G401 (cell line): ENCODE measurements at regions not wholly inside any gene's neighbourhood (a gene's known extent, or its start where the extent isn't known, plus 50 kb on each side); places are given as distances from the start of the nearest gene placed in this dataset.
"Not testable (repeated sequence)": the region's sequence is repeated elsewhere in the genome, so short reads cannot be mapped to it uniquely, and the experiment has no call there.

Experiments
- DNase-seq: peaks from one replicate; pipeline ENCODE4 v3.0.0-alpha.2; 2015; ENCODE audit warnings: low spot score
- in situ Hi-C: cut with HindIII; loops from 2 replicates; pipeline ENCODE4 v1.10.0; 2016; ENCODE audit warnings: low sequenced_read_pairs, mixed read lengths

- in situ Hi-C loops = no loop called here
- no peak for DNase-seq
Measured at GRCh38 chr2:209097168-209097567, 326.7 kb upstream of the MAP2 start.

GRCh38 chr2:209102319-209102718 is 321.5 kb upstream of the MAP2 start:
- no peak for DNase-seq
- in situ Hi-C loops = no loop called here

GRCh38 chr2:209113026-209113425 is 310.8 kb upstream of the MAP2 start:
- no peak for DNase-seq
- in situ Hi-C loops = no loop called here

- no peak for DNase-seq
- in situ Hi-C loops = no loop called here
Measured at GRCh38 chr2:209114588-209115240, 309.1 kb upstream of the MAP2 start.

- DNase-seq = no peak
- in situ Hi-C loops = no loop called here
Measured at GRCh38 chr2:209121691-209122090, 302.2 kb upstream of the MAP2 start.

GRCh38 chr2:209125291-209125690 is 298.6 kb upstream of the MAP2 start:
- DNase-seq = no peak
- in situ Hi-C loops = no loop called here

- no peak for DNase-seq
- in situ Hi-C loops = no loop called here
Measured at GRCh38 chr2:209138079-209138478, 285.8 kb upstream of the MAP2 start.

- no peak for DNase-seq
- in situ Hi-C loops = no loop called here
Measured at GRCh38 chr2:209141142-209141541, 282.7 kb upstream of the MAP2 start.

- in situ Hi-C loops = no loop called here
- no peak for DNase-seq
Measured at GRCh38 chr2:209141818-209142217, 282.0 kb upstream of the MAP2 start.

- DNase-seq, in situ Hi-C loops: not testable (repeated sequence)
Measured at GRCh38 chr2:209145220-209145691, 278.6 kb upstream of the MAP2 start.

- DNase-seq = no peak
- in situ Hi-C loops = no loop called here
Measured at GRCh38 chr2:209145941-209146681, 277.7 kb upstream of the MAP2 start.

GRCh38 chr2:209146682-209147320 is 277.0 kb upstream of the MAP2 start:
- in situ Hi-C loops = no loop called here
- DNase-seq = no peak

GRCh38 chr2:209147981-209148380 is 275.9 kb upstream of the MAP2 start:
- DNase-seq = no peak

GRCh38 chr2:209160800-209161588 is 262.9 kb upstream of the MAP2 start:
- DNase-seq = no peak
- in situ Hi-C loops = no loop called here

More at GRCh38 chr2:209147981-209148380, 275.9 kb upstream of the MAP2 start:
- in situ Hi-C loops = no loop called here

- in situ Hi-C loops = no loop called here
- DNase-seq = no peak
Measured at GRCh38 chr2:209162129-209162528, 261.7 kb upstream of the MAP2 start.

- in situ Hi-C loops = no loop called here
- no peak for DNase-seq
Measured at GRCh38 chr2:209181984-209182383, 241.9 kb upstream of the MAP2 start.

GRCh38 chr2:209186886-209187285 is 237.0 kb upstream of the MAP2 start:
- DNase-seq, in situ Hi-C loops: not testable (repeated sequence)

GRCh38 chr2:209189893-209190292 is 234.0 kb upstream of the MAP2 start:
- DNase-seq = no peak
- in situ Hi-C loops = no loop called here

- no peak for DNase-seq
- in situ Hi-C loops = no loop called here
Measured at GRCh38 chr2:209191139-209191538, 232.7 kb upstream of the MAP2 start.

GRCh38 chr2:209194717-209195116 is 229.1 kb upstream of the MAP2 start:
- no peak for DNase-seq
- in situ Hi-C loops = no loop called here
